Left lung (tissue), 4 donors: ENCODE measurements at regions not wholly inside any gene's neighbourhood (a gene's known extent, or its start where the extent isn't known, plus 50 kb on each side); places are given as distances from the start of the nearest gene placed in this dataset.

Experiments
- ATAC-seq: fragments of 200-7000 bp; cut with Tn5 transposase; one replicate; pipeline ENCODE4 v1.9.1; 2020; ENCODE audit warnings: moderate library complexity
- DNase-seq, 4 donors: peaks; one replicate each; pipeline ENCODE4 v3.0.0-alpha.2; 2013 to 2020
- H3K27ac ChIP-seq, 2 donors: fragments of 200-600 bp; sonication (generic) in 1 of 2; one replicate each; pipeline versions ENCODE4 v1.5.0 to v1.8.0; 2020 to 2021
- H3K27me3 ChIP-seq, 2 donors: fragments of 200-600 bp; sonication (generic) in 1 of 2; one replicate each; pipeline versions ENCODE4 v1.5.0 to v1.8.0; 2020 to 2021
- H3K36me3 ChIP-seq, 2 donors: fragments of 200-600 bp; sonication (generic) in 1 of 2; one replicate each; pipeline versions ENCODE4 v1.5.0 to v1.8.0; 2020 to 2021
- H3K4me1 ChIP-seq, 2 donors: fragments of 200-600 bp; one replicate each; pipeline ENCODE4 v1.8.0; 2021
- H3K4me3 ChIP-seq, 2 donors: fragments of 200-600 bp; sonication (generic) in 1 of 2; one replicate each; pipeline versions ENCODE4 v1.5.0 to v1.8.0; 2020 to 2021; ENCODE audit warnings: mild to moderate bottlenecking in 1 of 2
- H3K9me3 ChIP-seq, 2 donors: fragments of 200-600 bp; sonication (generic) in 1 of 2; one replicate each; pipeline versions ENCODE4 v1.5.0 to v1.8.0; 2020 to 2021
- CTCF ChIP-seq, 2 donors: fragments of 200-600 bp; sonication (generic) in 1 of 2; IDR thresholded peaks; one replicate each; pipeline versions ENCODE4 v1.5.0 to v1.8.0; 2021; ENCODE audit warnings: antibody characterized with exemption in 2 of 2
- intact Hi-C, 2 donors: fragments of 100-400 bp; cut with DNase I; formaldehyde crosslinking; loops; one replicate each; pipeline versions ENCODE4 v1.11.2 to v1.14.2; 2022
- donor health status: DM: no; HTN: yes; CAD: no.
- donor health status: DM: no; HTN: no; CAD: no.

- no peak for ATAC-seq
- no peak for DNase-seq
- H3K4me3 ChIP-seq, result no peak overlapping the region
- H3K9me3 ChIP-seq, result no peaks in the 10 kb centered on the region
- H3K27me3 ChIP-seq, result no peaks in the 10 kb centered on the region
- no peak for TF ChIP-seq CTCF (IDR thresholded peaks at IDR 0.05)
- no peaks in the 10 kb centered on the region for H3K4me1 ChIP-seq
- no peaks in the 10 kb centered on the region for H3K36me3 ChIP-seq
- intact Hi-C loops, result no loop called here
- H3K27ac ChIP-seq, result no peak overlapping the region
These were observed 869.0 kb downstream of the SH3BGRL start for GRCh38 chrX:82070948-82071347.

GRCh38 chrX:82081027-82081426, 879.1 kb downstream of the SH3BGRL start:
- intact Hi-C loops, result no loop called here
- H3K27ac ChIP-seq, result no peak overlapping the region
- no peak overlapping the region for H3K4me3 ChIP-seq
- H3K27me3 ChIP-seq, result no peaks in the 10 kb centered on the region
- DNase-seq (no peak), ATAC-seq (no peak)
- H3K36me3 ChIP-seq, result no peaks in the 10 kb centered on the region
- TF ChIP-seq CTCF (IDR thresholded peaks at IDR 0.05), result no peak
- H3K9me3 ChIP-seq, result peaks cover 0 to 4% of the 10 kb centered on the region in 2 donors
- H3K4me1 ChIP-seq, result no peaks in the 10 kb centered on the region

- ATAC-seq, result no peak
- Histone ChIP-seq H3K4me3 (no peak overlapping the region), H3K36me3 (no peaks in the 10 kb centered on the region), H3K27ac (no peak overlapping the region), H3K4me1 (no peaks in the 10 kb centered on the region), H3K9me3 (peaks cover 0 to 4% of the 10 kb centered on the region in 2 donors), H3K27me3 (no peaks in the 10 kb centered on the region)
- DNase-seq, result peak in 1 of 4 donors; percentile 2
- TF ChIP-seq CTCF (IDR thresholded peaks at IDR 0.05), result no peak
- intact Hi-C loops, result no loop called here
These were observed 885.8 kb downstream of the SH3BGRL start for GRCh38 chrX:82087699-82088098.

- TF ChIP-seq CTCF (IDR thresholded peaks at IDR 0.05), result no peak
- Histone ChIP-seq H3K27ac (no peak overlapping the region), H3K4me1 (no peaks in the 10 kb centered on the region), H3K4me3 (no peak overlapping the region), H3K9me3 (no peaks in the 10 kb centered on the region), H3K36me3 (no peaks in the 10 kb centered on the region), H3K27me3 (no peaks in the 10 kb centered on the region)
- intact Hi-C loops, result no loop called here
- no peak for DNase-seq
- no peak for ATAC-seq
These were observed 890.4 kb downstream of the SH3BGRL start for GRCh38 chrX:82092307-82092706.

DNA sequence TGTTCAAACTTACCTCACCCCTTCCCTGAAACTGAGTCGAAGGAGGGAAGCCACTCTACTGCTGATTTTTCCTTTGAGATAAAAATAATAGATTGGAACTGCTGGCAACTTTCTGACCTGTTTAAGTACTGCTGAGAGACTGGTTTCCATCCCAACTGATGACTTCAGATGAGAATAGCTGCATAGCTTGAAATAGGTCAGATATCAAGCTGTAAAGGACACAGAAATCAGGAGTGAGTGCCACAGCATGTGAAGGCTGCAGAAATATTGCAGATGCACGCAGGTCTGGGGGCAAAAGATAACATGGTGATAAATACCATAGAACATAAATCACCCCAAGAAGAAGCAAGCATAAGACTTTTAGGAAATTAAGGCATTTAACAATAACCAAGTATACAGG, 923.2 kb downstream of the SH3BGRL start:
- intact Hi-C loops, result no loop called here

More for the DNA sequence above, 923.2 kb downstream of the SH3BGRL start:
- H3K9me3 ChIP-seq, result no peaks in the 10 kb centered on the region
- no peak for ATAC-seq
- no peak overlapping the region for H3K4me3 ChIP-seq
- TF ChIP-seq CTCF (IDR thresholded peaks at IDR 0.05), result no peak
- no peak for DNase-seq
- H3K36me3 ChIP-seq, result no peaks in the 10 kb centered on the region
- no peaks in the 10 kb centered on the region for H3K4me1 ChIP-seq
- no peaks in the 10 kb centered on the region for H3K27me3 ChIP-seq
- no peak overlapping the region for H3K27ac ChIP-seq
